Activated CD8-positive, alpha-beta memory T cell treated with anti-CD3 and anti-CD28 coated beads, Interleukin-2, amount 50 U/mL, for 24 hours (primary cell): ENCODE measurements at regions not wholly inside any gene's neighbourhood (a gene's known extent, or its start where the extent isn't known, plus 50 kb on each side); places are given as distances from the start of the nearest gene placed in this dataset.
A peak's percentile ranks its signal among the peaks of the same experiment; 100 is the strongest.
"Not testable (repeated sequence)": the region's sequence is repeated elsewhere in the genome, so short reads cannot be mapped to it uniquely, and the experiment has no call there.

ENCODE experiments used
- DNase-seq: peaks from one replicate; pipeline ENCODE4 v3.0.0-alpha.2; 2020; ENCODE audit errors: extremely low read depth

DNA sequence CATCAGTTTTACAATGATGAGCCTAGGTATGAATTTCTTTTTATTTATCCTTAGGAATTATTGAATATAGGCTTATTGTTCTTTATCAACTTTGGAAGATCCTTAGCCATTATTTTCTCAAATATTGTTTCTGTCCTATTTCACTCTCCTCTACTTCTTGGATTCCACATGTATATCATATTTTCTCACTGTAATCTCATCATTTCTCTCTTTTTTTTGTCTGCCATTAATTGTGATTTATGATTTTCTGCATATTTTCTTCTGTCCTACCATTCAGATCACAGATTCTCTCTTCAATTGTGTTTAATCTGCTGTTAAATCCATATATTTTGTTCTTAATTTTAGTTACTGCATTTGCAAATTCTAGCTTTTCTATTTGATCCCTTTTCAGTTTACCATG, 139.8 kb downstream of the ARRDC3 start:
- no peak for DNase-seq

DNA sequence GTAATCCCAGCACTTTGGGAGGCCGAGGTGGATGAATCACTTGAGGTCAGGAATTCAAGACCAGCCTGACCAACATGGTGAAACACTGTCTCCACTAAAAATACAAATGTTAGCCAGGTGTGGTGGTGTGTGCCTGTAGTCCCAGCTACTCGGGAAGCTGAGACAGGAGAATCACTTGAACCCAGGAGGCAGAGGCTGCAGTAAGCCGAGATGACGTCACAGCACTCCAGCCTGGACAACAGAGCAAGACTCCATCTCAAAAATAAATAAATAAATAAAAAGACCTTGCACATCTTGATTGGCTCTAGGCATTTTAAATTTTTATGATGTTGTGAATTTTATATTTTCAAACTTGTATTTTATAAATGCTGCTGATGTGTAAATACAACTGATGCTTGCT, 141.7 kb downstream of the ARRDC3 start:
- DNase-seq = not testable (repeated sequence)

DNA sequence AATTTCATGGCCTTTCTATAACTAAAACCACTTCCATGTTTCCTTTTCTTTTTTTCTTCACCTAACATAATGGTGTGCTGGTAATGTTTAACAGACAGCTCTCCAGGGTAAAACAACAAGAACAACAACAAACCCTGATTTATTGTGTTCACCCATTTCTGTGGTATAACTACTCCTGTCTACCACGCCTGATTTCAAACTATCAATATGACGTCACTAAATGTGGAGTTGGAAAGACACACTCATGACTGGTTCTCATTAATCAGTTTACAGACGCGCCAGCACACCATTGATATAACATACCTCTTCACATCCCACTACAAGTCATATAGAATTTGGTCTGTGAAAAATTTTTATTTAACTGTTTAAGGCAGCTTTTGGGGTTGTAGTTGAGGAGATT, 142.9 kb downstream of the ARRDC3 start:
- DNase-seq = no peak

DNA sequence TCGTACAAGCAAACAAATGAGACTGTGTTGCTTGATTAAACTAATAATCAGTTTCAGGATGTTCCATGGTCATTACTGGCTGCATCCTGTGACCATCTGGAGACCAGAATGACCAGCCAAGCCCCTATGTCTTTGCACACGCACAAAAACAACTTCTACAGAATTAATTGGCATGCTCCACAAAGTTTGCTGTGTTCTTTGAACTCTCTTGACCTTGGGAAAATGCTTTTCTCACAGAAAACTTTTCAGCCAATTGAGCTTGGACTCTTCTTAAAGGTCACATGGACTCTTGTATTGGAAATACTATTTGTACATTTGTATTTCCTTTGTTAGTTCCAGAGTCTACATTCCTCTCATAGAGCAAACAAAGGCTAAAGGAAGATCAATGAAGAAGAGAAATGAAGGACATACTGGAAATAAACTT, 147.8 kb downstream of the ARRDC3 start:
- DNase-seq = no peak

DNA sequence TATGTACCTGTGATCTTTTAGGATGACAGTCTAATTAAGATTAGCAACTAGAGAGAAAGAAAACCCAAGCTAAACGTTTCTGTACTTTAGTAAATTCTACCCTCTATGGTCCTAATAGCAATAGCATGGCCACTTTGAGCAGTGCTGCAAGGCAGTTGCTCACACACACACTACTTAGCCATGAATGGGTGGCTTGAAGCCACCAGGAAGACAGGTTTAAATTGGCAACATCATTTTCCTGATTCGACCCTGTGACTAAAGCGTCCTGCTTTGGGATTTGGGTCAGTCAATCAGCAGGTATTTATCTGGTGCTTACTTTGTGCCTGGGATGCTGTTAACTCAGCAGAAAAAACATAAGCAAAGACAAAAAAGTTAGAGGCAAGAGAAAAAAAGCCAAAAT, 150.6 kb downstream of the ARRDC3 start:
- DNase-seq = no peak

DNA sequence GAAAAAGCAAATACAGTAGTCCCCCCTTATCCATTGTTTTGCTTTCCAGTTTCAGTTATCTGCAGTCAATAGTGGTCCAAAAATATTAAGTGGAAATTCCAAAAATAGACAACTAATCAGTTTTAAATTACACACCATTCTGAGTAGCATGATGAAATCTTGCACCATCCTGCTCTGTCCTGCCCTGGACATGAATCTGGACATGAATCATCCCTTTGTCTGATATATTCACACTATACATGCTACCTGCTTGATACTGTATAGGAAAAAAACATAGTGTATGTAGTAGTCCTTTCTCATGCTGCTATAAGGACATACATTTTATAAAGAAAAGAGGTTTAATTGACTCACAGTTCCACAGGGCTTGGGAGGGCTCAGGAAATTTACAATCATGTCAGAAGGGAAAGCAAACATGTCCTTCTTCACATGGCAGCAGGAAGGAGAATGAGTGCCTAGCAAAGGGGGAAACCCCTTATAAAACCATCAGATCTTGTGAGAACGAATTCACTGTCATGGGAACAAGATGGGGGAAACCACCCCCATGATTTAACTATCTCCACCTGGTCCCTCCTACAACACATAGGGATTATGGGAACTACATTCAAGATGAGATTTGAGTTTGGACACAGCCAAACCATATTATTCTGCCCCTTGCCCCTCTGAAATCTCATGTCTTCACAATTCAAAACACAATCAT, 153.9 kb downstream of the ARRDC3 start:
- no peak for DNase-seq

DNA sequence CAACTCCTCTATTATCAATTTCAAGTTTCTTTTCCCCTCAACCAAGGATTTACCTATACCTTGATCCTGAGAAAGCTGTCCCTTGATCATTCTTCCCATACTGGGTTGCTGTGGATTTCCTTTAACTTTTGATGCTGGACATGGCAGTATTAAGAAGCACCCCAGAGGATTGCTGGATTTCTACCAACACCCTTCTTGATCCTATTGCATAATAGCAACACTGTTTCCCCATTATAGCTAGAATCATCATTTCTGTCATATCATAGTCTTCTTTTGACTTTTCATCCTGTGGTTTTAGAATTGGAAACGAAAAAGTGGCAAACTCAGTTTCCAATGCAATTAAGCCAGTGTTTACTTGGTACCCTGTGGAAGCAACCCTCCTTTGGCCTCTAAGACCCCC, 154.9 kb downstream of the ARRDC3 start:
- DNase-seq = no peak

DNA sequence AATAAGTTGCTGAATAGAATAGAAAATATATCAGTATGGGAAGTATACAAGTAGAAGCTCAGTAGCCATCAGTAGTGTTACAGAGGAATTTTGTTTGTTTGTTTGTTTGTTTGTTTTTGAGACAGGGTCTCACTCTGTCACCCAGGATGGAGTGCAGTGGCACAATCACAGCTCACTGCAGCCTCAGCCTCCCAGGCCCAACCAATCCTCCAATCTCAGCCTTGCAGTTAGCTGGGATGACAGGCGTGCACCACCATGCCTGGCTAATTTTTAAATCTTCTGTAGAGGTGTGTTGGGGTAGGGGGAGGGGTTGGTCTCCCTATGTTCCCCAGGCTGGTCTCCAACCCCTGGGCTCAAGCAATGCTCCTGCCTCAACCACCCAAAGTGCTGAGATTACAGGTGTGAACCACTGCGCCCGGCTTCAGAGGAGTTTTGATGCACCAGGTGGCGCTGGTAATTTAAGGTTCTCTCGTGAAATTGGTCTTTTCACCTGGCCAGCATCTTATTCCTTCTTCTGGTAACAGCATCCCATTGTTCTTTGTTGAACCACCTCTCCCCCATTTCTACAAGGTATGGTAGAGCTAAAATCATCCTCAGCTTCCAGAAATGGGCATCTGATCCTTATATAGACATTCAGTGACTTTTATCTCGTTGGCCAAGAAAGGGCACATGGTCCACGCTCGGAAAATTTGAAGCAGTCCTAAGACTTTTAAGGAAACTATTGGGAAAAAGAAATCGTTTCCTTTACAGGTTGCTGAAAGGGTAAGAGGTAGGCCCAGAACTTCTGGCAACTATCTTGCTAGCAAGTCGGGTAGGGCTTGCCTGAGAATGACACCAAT, 157.1 kb downstream of the ARRDC3 start:
- DNase-seq = peak; percentile 14

DNA sequence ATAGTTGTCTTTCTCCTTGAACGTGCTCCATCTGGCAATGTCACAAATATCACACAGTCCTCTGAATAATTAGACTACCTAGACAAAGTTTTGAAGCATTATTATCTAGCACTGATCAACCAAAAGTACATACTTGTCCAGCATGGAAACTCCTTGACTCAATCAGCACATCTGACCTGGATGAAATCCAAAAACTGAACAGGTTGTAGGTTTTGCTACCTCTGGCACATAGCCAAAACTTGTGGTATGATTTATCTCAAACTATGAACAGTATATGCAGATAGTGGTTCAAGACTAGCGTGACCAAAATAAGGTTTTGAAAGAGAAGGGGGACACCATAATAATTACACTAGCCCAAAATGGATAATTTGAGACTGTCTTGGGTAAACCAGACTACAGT, 158.1 kb downstream of the ARRDC3 start:
- DNase-seq = no peak

DNA sequence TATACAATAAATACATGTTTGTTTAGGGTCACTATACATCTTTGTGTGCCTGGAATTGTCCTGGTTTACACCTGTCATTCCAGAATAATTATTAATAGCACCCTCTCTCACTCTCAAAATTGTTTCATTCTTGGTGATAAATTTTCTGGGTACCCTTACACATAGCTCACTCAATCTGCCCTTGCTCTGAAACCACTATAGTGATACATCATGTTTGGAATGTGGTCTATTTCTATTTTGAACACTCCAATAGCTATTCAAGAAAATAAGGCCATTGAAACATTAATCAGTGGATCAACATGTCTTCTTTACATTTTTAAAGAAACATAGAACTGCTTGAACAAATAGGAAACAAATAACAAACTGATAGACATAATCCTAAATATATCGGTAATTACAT, 158.7 kb downstream of the ARRDC3 start:
- DNase-seq = no peak

DNA sequence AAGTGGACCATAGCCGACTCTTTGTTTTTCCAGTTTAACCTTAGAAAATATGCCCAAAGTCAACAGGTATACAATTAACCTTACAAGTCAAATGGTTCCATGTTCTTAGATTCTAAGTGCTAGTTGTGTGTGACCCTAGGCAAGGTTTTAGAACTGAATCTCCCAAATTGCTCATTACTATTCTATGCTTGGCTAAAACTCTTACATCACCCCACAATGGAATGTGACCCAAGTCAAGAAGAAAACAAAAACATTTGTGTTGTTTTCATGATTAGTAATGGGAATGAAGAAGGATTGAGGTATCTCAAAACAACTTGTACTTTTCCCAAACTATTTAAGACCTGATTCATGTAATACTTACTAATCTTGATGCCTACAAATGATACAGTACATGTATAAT, 159.2 kb downstream of the ARRDC3 start:
- no peak for DNase-seq

DNA sequence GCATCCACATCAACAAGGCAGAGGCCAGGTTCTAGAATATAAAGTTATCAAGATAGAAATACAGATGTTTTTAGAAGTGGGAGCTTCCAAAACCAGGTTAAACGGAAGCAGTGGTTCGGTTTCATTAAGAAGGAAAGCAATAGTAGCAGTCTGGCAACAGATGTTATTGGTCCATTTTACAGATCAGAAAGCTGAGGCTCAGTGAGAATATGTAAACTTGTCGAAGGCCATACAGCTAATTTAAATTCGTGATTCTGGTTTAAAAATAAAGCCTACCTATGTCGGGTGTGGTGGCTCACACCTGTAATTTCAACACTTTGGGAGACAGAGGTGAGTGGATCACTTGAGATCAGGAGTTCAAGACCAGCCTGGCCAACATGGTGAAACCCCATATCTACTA, 160.6 kb downstream of the ARRDC3 start:
- no peak for DNase-seq

DNA sequence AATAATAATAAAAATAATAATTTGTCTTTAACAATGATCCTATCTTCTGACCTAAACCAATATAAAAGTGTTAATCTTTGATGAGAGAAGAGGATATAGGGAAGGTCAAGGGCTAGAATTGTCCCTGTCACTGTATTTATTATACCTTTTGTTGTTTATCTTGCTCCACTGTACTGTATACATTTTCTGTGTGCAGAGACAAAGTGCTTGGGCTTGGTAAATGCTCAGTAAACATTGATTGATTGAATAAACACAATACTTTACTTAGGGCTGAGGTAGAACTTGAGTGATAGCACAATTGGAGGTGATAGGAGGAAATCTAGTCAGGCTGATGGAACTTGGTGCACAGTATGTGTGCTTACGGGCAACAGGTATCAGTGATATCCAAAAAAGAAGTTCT, 161.2 kb downstream of the ARRDC3 start:
- DNase-seq = no peak

DNA sequence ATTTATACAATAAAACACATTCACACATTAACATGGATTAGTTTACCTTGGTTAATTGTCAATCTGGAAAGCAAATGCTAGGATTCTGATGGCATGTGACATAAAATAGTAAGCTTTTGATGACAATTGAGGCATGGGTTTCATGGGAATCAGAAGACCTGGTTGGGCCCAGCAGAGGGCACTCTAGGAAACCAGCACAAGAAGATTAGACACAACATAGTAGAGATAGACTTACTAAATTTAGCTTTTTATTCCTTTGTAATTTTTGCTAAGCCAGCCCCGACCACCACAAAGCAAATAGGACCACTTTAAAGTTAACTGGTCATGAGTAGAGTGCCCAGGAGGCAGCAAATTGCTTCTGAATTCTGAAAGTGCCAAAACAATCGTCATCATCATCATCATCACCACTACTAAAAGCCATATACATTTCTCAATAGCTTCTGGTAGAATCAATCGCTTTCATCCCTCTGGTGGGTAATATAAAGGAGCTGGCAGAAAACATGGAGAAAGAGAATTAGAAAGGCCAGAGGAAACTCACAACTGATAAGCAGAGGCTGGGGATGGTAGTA, 163.2 kb downstream of the ARRDC3 start:
- no peak for DNase-seq

DNA sequence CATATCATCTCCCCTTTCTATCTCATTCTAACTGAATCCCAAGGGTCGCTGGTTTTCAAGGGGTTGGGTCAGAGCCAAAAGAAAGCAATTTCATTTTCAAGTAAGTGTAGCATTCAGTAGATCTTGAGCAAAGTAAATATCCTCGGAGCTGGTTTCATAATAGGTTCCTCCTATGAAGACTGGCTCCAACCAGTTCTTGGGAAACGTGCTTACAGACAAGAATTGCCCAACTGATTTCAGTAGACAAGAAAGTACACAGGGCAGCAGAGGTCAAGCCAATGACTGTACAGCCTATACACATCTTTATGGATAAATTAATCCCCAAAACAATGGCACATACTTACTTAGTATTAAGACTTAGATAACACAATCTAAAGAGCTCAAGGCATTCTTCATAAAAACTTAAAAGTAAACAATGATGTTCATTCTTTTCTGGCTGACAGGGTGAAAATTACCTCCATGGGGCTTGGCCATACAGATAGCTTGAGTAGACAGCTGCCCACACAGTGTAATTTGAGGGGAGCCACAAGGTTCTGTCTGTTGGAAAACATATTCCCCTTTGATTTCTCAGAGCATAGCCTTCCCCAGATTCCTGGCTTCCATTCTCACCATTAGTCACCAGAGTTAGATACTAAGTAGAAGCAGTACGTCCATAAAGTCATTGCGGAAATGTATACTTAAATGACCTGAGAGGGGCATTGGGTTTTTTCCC, 163.9 kb downstream of the ARRDC3 start:
- no peak for DNase-seq

DNA sequence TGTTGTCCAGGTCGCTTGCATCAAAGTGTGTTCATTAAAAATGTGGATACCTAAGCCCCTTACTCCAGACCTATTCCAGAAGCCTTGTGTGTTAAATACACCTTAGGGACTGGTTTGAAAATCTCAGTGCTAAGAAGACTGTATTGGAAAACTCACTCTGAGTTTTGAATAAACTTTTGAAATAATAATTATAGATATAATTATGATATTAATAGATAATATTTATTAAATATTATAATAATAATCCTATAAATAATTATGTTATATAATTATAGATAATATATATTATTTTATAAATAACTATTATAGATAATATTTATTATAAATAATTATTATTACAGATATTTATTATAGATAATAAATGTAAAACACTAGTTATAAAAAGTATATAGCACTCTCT, 165.3 kb downstream of the ARRDC3 start:
- no peak for DNase-seq

DNA sequence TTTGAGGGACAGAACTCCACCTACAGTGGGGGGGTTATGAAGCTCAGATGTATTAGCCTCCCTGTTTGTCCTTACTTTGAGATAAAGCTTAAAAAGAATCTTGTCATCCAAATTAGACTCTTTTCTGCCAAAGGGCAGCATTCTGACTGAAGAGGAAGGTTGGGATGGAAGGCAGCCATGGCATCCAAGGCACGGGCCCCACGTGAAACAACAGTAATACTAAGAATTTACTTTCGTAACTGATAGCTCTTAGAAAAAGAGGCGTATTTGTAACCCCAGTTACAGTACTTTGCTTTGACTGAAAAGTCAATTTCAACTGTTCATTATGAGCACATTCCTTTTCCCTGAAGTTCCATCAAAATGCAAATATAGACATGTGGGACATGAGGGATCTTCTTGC, 168.5 kb downstream of the ARRDC3 start:
- DNase-seq = no peak
